Stimulated activated CD4-positive, alpha-beta T cell treated with anti-CD3 and anti-CD28 coated beads, Interleukin-2, amount 100 ng/mL, for 4 hours (primary cell): ENCODE measurements at regions not wholly inside any gene's neighbourhood (a gene's known extent, or its start where the extent isn't known, plus 50 kb on each side); places are given as distances from the start of the nearest gene placed in this dataset.

ENCODE experiments used
- DNase-seq: peaks from one replicate; pipeline ENCODE4 v3.0.0-alpha.2; 2020; ENCODE audit warnings: low read depth

DNA sequence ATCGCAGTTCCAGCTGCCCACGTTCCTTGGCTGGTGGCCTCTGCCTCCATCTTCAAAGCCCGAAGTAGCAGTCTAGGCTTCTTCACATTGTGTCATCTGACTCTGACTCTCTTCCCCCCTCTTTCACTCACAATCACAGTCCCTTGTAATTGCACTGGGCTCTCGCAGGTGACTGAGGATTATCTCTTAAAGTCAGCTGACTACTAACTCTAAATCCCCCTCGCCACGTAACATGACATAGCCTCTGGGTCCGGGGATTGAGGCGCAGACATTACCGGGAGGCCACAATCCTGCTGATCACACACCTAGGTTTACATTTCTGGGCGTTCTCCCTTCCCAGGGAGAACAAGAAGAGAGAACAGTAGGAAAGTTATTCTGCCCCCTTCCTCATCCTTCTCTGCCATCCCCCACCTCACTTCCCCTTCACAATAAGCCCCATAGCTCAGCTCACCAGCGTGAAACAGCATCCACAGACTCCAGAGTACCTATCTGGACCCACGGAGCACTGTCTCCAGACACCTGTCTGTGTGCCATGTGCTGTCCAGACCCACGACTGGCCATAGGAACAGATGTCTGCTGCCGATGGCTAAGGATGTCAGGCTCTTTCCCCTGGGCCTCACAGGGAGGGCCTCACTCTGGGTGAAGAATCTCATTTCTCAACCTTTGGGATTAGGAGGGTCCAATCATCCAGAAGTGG lies 64.3 kb upstream of the FZD7 start:
- DNase-seq, result no peak

DNA sequence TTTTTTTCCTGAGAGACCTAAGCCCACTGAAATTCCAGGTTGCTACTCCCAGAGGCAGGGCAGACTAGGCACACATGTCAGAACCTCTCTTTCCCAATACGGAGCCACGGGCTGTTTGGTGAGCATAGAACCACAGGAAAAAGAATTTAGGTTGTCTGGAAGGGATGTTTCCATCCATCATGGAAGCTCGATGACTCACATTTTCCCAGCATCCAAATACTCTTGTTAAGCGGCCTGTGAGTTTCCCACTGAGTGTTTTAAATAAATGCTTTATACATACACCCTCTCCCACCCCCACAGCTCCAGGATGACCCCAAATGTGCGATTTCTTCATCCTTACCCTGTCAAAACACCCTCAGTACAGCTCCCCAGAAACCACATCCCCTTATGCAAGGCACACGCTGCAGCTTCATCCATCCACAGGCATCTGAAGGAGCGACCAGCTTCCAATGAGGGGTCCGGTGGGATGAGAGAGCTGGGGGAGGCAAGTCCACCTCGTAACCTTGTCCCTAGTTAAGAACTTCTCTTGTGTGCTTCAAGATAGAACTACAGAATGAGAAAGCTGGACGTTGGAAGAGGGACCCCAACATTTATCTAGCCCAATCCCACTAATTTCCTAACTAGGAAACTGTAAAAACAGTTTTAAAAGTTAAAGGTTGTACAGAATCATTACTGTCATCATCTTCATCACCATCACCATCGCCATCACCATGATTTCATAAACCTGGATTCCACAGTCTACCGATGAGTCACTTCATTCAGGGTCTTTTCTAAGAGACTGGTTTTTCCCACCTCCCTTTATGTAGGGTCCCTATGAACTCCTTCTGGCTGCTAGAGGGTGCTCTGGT lies 63.5 kb upstream of the FZD7 start:
- no peak for DNase-seq

- DNase-seq, result no peak
These were observed 62.9 kb upstream of the FZD7 start for GRCh38 chr2:201970786-201971108.

GRCh38 chr2:201971531-201972228 lies 62.0 kb upstream of the FZD7 start:
- DNase-seq, result no peak

GRCh38 chr2:201972621-201973255 lies 60.9 kb upstream of the FZD7 start:
- no peak for DNase-seq

GRCh38 chr2:201973305-201973928 lies 60.2 kb upstream of the FZD7 start:
- DNase-seq, result no peak

GRCh38 chr2:201974171-201975100 lies 59.2 kb upstream of the FZD7 start:
- DNase-seq, result no peak

DNA sequence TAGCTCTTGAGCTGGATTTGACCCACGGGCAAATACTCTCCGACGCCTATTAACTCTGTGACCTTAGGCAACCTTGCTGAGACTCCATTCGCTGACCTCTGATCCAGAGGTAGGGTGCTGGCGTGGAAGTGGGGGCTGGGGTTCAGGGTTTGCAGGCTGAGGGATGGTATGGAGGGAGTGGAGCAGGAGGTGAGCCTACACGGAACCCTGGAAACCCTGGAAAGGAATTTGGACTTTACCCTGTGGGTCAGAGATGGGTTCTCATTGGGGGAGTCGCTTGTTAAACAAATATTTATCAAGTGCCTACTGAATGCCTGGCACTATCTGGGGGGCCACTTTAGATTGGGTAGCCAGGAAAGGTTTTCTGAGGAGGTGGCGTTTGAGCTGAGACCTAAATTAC lies 58.2 kb upstream of the FZD7 start:
- no peak for DNase-seq

GRCh38 chr2:201975964-201976612 lies 57.6 kb upstream of the FZD7 start:
- no peak for DNase-seq

GRCh38 chr2:201977651-201978050 lies 56.0 kb upstream of the FZD7 start:
- DNase-seq, result no peak

- no peak for DNase-seq
These were observed 55.3 kb upstream of the FZD7 start for GRCh38 chr2:201978333-201978732.

DNA sequence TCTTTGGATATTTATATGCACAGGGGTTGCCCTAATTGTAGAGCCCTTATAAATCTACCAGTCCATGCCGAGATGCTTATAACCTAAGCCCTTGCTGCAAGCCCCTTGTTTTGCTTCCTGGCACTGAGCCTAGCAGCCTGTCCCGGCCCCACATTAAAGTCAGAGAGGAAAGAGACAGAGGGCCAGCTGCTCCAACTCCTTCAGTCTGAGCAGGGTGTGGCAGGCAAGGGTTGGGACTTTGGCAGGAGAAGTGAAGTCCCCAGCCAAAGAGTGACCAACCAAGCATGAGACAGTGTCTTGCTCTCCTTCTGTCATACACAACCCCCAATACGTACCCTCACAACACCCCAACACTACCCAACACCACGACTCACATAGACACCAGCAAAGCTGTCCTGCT lies 54.7 kb upstream of the FZD7 start:
- DNase-seq, result no peak

GRCh38 chr2:201980389-201980821 lies 53.2 kb upstream of the FZD7 start:
- DNase-seq, result no peak

DNA sequence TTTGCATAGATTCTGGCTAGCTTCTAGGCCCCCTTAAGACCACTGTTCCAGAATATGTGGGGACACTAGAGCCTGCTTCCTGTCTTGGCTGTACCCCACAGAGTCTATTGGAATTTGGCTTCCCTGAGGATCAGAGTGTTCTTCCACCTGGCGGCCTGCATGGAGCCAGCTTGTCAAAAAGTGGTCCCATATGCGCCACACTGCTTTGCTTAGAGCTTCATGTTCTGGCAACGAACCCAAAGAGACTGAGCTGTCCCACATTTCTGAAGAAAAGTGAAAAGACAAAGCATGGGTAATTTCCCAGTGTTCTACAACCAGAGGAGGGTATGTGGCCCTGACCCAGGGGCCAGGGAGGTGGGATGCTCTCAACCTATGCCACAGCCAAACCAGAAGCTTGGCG lies 52.7 kb upstream of the FZD7 start:
- no peak for DNase-seq

DNA sequence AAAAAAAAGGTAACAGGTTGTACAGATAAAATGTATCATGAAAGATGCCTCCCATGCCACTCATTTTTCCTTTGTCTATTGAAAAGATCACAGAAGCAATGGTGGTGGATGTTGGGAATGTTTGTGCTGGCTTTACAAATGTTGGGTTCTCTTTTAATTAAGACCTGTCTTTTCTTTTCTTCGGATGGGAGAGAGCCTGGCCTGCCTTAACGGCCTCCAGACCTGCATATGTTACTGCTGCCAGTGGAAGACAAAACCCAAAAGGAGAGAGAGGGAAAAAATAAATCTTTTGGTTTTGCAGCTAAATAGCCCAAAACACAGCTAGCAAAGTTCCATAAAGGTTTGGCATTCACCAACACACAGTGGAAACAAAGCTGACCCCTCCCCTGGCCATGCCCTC lies 50.5 kb upstream of the FZD7 start:
- DNase-seq, result no peak

- no peak for DNase-seq
These were observed 49.9 kb upstream of the FZD7 start for GRCh38 chr2:201983800-201984199.
